NCI-H526 treated with DMSO at 0.1 percent for 48 hours (cell line): ENCODE measurements at regions not wholly inside any gene's neighbourhood (a gene's known extent, or its start where the extent isn't known, plus 50 kb on each side); places are given as distances from the start of the nearest gene placed in this dataset.

ENCODE experiments used
- DNase-seq: peaks from one replicate; lab custom pipeline; 2025; lab: John Stamatoyannopoulos, UW

GRCh38 chr20:10990625-10991382 is 317.0 kb upstream of the JAG1 start:
- no peak for DNase-seq

- no peak for DNase-seq
These were observed 318.9 kb upstream of the JAG1 start for GRCh38 chr20:10992731-10993130.

- DNase-seq, result no peak
These were observed 321.3 kb upstream of the JAG1 start for GRCh38 chr20:10994991-10995700.

- no peak for DNase-seq
These were observed 324.7 kb upstream of the JAG1 start for GRCh38 chr20:10998476-10998875.

GRCh38 chr20:11000416-11000815 is 326.6 kb upstream of the JAG1 start:
- no peak for DNase-seq

- no peak for DNase-seq
These were observed 327.5 kb upstream of the JAG1 start for GRCh38 chr20:11001302-11001701.

GRCh38 chr20:11001764-11002540 is 328.2 kb upstream of the JAG1 start:
- no peak for DNase-seq

GRCh38 chr20:11003341-11003740 is 329.5 kb upstream of the JAG1 start:
- no peak for DNase-seq

GRCh38 chr20:11008444-11009033 is 334.7 kb upstream of the JAG1 start:
- no peak for DNase-seq

GRCh38 chr20:11011653-11012052 is 337.9 kb upstream of the JAG1 start:
- DNase-seq, result no peak

- DNase-seq, result no peak
These were observed 339.2 kb upstream of the JAG1 start for GRCh38 chr20:11012975-11013374.

GRCh38 chr20:11013801-11014200 is 340.0 kb upstream of the JAG1 start:
- DNase-seq, result no peak

GRCh38 chr20:11015440-11015839 is 341.6 kb upstream of the JAG1 start:
- peak; percentile 69 for DNase-seq

- no peak for DNase-seq
These were observed 343.6 kb upstream of the JAG1 start for GRCh38 chr20:11017446-11017845.

GRCh38 chr20:11018668-11019170 is 344.9 kb upstream of the JAG1 start:
- DNase-seq, result no peak

GRCh38 chr20:11020712-11021111 is 346.9 kb upstream of the JAG1 start:
- no peak for DNase-seq

GRCh38 chr20:11027224-11027623 is 353.4 kb upstream of the JAG1 start:
- no peak for DNase-seq

- DNase-seq, result no peak
These were observed 356.6 kb upstream of the JAG1 start for GRCh38 chr20:11030351-11030750.

- DNase-seq, result no peak
These were observed 357.5 kb upstream of the JAG1 start for GRCh38 chr20:11031300-11031699.

GRCh38 chr20:11032611-11033010 is 358.8 kb upstream of the JAG1 start:
- DNase-seq, result no peak

- no peak for DNase-seq
These were observed 360.2 kb upstream of the JAG1 start for GRCh38 chr20:11034025-11034424.

- no peak for DNase-seq
These were observed 361.4 kb upstream of the JAG1 start for GRCh38 chr20:11035211-11035610.
